GM12891 (cell line): ENCODE measurements at regions not wholly inside any gene's neighbourhood (a gene's known extent, or its start where the extent isn't known, plus 50 kb on each side); places are given as distances from the start of the nearest gene placed in this dataset.

Source experiments
- DNase-seq: peaks from one replicate; pipeline ENCODE4 v3.0.0; 2011; ENCODE audit warnings: low spot score; ENCODE audit not compliant: insufficient read length
- FAIRE-seq: peaks from 2 replicates; lab custom pipeline; 2011; peaks lifted over from hg19 to GRCh38; lab: Jason Lieb, UNC
- PAX5 ChIP-seq: IDR thresholded peaks from 2 replicates; pipeline ENCODE4 v1.6.1; 2011; ENCODE audit warnings: low read length, moderate library complexity, mild to moderate bottlenecking; ENCODE audit not compliant: insufficient read depth, severe bottlenecking
- POLR2A ChIP-seq: IDR thresholded peaks from 2 replicates; pipeline ENCODE4 v1.6.1; 2011; ENCODE audit warnings: low read depth, low read length, control low read depth
- POLR2AphosphoS5 ChIP-seq: IDR thresholded peaks from 2 replicates; pipeline ENCODE4 v1.6.1; 2011; ENCODE audit warnings: low read depth, low read length, control low read depth
- POU2F2 ChIP-seq: IDR thresholded peaks from 2 replicates; pipeline ENCODE4 v1.6.1; 2011; ENCODE audit warnings: low read depth, mild to moderate bottlenecking, control low read depth, low read length, moderate library complexity
- SPI1 ChIP-seq: IDR thresholded peaks from 2 replicates; pipeline ENCODE4 v1.6.1; 2011; ENCODE audit warnings: low read depth, low read length, control low read depth
- TAF1 ChIP-seq: IDR thresholded peaks from 2 replicates; pipeline ENCODE4 v1.6.1; 2011; ENCODE audit warnings: low read depth, low read length, control low read depth

DNA sequence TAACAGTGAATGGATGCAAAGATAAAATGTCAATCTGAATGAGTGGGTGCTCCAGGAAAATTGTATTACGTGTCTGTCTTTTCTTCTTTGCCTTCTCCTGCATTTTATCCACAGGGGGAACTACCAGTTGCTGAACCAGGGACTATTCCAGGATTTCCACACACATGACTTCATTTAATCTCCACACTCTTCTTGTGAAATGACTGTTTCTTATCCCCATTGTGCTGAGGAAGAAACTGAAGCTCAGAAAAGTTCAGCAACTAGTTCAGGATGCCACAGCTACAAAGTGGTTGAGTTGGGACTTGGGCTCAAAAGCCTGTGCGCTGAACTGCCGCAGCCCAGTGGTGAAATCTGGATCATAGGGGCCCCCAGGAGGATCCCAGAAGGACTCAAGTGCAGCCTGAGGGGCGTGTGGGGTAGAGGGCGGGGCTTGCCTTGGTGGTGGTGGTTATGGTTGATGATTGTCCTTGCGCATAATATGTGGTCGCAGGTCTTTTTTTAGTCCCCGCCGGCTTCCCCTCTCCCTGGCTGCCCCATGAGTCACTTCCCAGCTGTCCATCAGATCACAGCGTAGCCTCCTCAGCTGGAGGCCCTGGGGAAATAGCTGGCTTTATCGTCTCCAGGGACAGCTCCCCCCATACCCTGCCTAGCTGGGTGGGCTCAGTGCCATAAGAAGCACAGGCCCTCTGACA lies 235.2 kb upstream of the CRY1 start:
- FAIRE-seq = no peak
- TF ChIP-seq POLR2A (no peak), PAX5 (no peak), TAF1 (no peak), SPI1 (no peak), POLR2AphosphoS5 (no peak), POU2F2 (no peak)
- DNase-seq = no peak

DNA sequence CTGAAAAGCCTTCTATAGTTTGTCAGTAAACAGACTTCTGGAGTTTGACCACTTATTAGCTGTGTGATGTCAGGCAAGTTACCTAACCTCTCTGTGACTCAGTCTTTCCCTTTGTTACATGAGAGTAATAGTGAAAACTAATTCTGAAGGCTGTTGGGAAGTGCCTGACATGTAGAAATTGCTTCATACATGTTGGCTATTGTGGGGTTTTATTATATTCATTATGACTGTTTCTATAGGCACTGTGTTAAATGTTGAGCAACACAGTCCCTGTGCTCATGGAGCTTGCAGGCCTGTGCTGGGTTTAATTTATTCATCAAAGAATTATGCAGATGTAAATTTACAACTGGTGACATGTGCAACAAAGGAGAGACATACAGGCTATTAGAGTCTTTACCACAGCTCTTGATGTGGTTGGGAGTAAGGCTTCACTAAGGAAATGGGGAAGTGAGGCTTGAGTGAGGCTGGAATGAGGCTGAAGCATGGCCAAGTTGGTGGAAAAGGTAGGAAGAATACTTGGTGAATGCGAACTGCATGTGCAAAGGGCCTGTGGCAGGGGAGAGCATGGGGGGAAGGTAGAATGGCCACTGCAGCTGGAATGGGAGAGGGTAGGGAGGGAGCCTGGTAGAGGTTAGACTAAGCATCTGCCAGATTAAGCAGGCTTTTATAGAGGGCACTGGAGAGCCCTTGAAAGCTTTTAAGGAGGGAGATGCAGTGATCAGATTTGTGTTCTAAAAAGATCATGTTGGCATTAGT lies 236.4 kb upstream of the CRY1 start:
- DNase-seq (no peak), FAIRE-seq (no peak)
- TF ChIP-seq POLR2AphosphoS5 = no peak
- TF ChIP-seq POLR2A = no peak
- TF ChIP-seq SPI1 = no peak
- TF ChIP-seq TAF1 = no peak
- TF ChIP-seq POU2F2 = no peak
- TF ChIP-seq PAX5 = no peak

DNA sequence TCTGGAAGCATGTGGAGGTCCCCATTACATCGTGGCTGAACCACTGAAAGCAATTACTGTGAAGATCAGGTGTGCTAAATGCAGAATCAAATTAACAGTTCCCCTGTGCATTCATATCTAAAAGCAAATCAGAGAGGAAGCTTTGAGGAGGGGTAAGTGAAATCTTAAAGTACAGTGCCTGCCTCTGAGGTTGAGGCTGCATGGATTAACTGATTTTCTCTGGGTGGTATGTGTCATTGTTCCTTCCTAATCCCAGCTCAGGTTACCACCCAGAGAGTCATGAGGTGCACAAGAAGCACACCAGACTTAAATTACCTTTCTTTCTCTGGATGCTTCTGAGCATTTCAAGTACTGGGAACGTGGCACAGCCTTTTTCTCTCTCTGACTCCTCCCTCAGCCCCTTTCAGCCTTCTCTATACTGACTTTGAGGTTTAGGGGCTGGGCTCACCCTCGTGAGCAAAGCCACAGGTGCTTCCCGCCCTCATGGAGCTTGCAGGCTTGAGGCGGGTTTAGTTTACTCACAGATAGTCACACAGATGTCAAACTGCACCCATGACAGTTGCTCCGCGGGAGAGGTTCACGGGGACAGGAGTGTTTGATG lies 237.6 kb upstream of the CRY1 start:
- TF ChIP-seq POLR2A (no peak), POU2F2 (no peak), POLR2AphosphoS5 (no peak), TAF1 (no peak), PAX5 (no peak)
- FAIRE-seq (no peak), DNase-seq (no peak)

- FAIRE-seq (no peak), DNase-seq (no peak)
- no peak for TF ChIP-seq POLR2A
- no peak for TF ChIP-seq TAF1
- TF ChIP-seq PAX5 = no peak
- TF ChIP-seq POLR2AphosphoS5 = no peak
- no peak for TF ChIP-seq SPI1
- no peak for TF ChIP-seq POU2F2
Observed at GRCh38 chr12:107331471-107331870, 238.1 kb upstream of the CRY1 start.

GRCh38 chr12:107331912-107332311 lies 238.6 kb upstream of the CRY1 start:
- DNase-seq = no peak
- FAIRE-seq = no peak
- TF ChIP-seq SPI1 (no peak), POLR2A (no peak), POU2F2 (no peak), TAF1 (no peak), POLR2AphosphoS5 (no peak), PAX5 (no peak)

DNA sequence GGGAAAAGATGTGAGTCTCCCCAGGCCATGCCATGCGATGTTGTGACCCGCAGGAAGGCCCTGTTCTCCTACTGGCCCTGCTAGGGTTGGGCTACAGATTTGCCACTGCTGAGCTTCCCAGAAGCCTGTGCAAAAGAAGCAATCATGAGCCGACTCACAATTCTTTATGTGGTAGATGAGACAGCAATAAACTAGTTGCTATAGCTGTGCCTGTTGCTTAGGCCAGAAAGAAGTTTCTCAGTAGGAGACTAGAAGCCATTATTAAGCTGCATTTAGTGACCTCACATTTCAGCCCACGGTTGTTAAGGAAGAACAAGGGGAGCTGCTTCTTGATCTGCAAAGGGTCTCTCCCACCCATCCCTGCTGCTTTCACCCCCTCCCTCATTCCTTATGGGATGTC lies 239.4 kb upstream of the CRY1 start:
- no peak for TF ChIP-seq TAF1
- no peak for TF ChIP-seq POU2F2
- TF ChIP-seq PAX5 = no peak
- no peak for TF ChIP-seq SPI1
- TF ChIP-seq POLR2A = no peak
- TF ChIP-seq POLR2AphosphoS5 = no peak
- FAIRE-seq = no peak
- DNase-seq = no peak

- no peak for DNase-seq
- no peak for TF ChIP-seq PAX5
- no peak for TF ChIP-seq POLR2A
- no peak for FAIRE-seq
Observed at GRCh38 chr12:107335802-107336570, 242.6 kb upstream of the CRY1 start.

GRCh38 chr12:107336695-107337094 lies 243.3 kb upstream of the CRY1 start:
- no peak for TF ChIP-seq POLR2A
- no peak for TF ChIP-seq PAX5
- no peak for TF ChIP-seq POLR2AphosphoS5
- TF ChIP-seq POU2F2 = no peak
- TF ChIP-seq TAF1 = no peak
- TF ChIP-seq SPI1 = no peak
- DNase-seq (no peak), FAIRE-seq (no peak)
